Brain pericyte (primary cell): ENCODE measurements at regions not wholly inside any gene's neighbourhood (a gene's known extent, or its start where the extent isn't known, plus 50 kb on each side); places are given as distances from the start of the nearest gene placed in this dataset.

Source experiments
- DNase-seq: peaks from one replicate; pipeline ENCODE4 v3.0.0-alpha.2; 2012; ENCODE audit warnings: low read depth, low spot score

GRCh38 chr1:22375601-22376000, 76.0 kb upstream of the ZBTB40 start:
- no peak for DNase-seq

- DNase-seq = no peak
These were observed 75.7 kb upstream of the ZBTB40 start for GRCh38 chr1:22376001-22376400.

GRCh38 chr1:22376546-22376945, 75.1 kb upstream of the ZBTB40 start:
- no peak for DNase-seq

- no peak for DNase-seq
These were observed 74.7 kb upstream of the ZBTB40 start for GRCh38 chr1:22376976-22377375.

- no peak for DNase-seq
These were observed 72.1 kb upstream of the ZBTB40 start for GRCh38 chr1:22379566-22379965.

GRCh38 chr1:22380024-22380785, 71.4 kb upstream of the ZBTB40 start:
- DNase-seq = no peak

- no peak for DNase-seq
These were observed 67.9 kb upstream of the ZBTB40 start for GRCh38 chr1:22383526-22384294.

- DNase-seq = no peak
These were observed 66.1 kb upstream of the ZBTB40 start for GRCh38 chr1:22385537-22385936.

GRCh38 chr1:22386774-22387173, 64.9 kb upstream of the ZBTB40 start:
- no peak for DNase-seq

GRCh38 chr1:22387919-22388580, 63.6 kb upstream of the ZBTB40 start:
- no peak for DNase-seq

GRCh38 chr1:22388671-22389450, 62.8 kb upstream of the ZBTB40 start:
- no peak for DNase-seq

GRCh38 chr1:22393587-22393986, 58.1 kb upstream of the ZBTB40 start:
- no peak for DNase-seq

- DNase-seq = no peak
These were observed 52.8 kb upstream of the ZBTB40 start for GRCh38 chr1:22398656-22399420.

- no peak for DNase-seq
These were observed 52.1 kb upstream of the ZBTB40 start for GRCh38 chr1:22399421-22400091.
